Left ventricle myocardium inferior (tissue), 1 donor: ENCODE measurements at regions not wholly inside any gene's neighbourhood (a gene's known extent, or its start where the extent isn't known, plus 50 kb on each side); places are given as distances from the start of the nearest gene placed in this dataset.
A peak's percentile ranks its signal among the peaks of the same experiment; 100 is the strongest.

Experiments
- DNase-seq: peaks from one replicate; pipeline ENCODE4 v3.0.0-alpha.2; 2020
- H3K27ac ChIP-seq: fragments of 200-600 bp; replicated peaks from 2 replicates; pipeline ENCODE4 v1.8.0; 2021
- H3K27me3 ChIP-seq: fragments of 200-600 bp; 2 replicates; pipeline ENCODE4 v1.8.0; 2021; ENCODE audit warnings: low read depth
- H3K36me3 ChIP-seq: fragments of 200-600 bp; 2 replicates; pipeline ENCODE4 v1.8.0; 2021
- H3K4me1 ChIP-seq: fragments of 200-600 bp; 2 replicates; pipeline ENCODE4 v1.8.0; 2021
- H3K4me3 ChIP-seq: fragments of 200-600 bp; 2 replicates; pipeline ENCODE4 v1.8.0; 2021; ENCODE audit warnings: mild to moderate bottlenecking, moderate library complexity
- H3K9me3 ChIP-seq: fragments of 200-600 bp; replicated peaks from 2 replicates; pipeline ENCODE4 v1.8.0; 2021
- intact Hi-C: fragments of 100-400 bp; cut with micrococcal nuclease; formaldehyde crosslinking; loops from one replicate; pipeline ENCODE4 v1.11.0; 2022
- TF ChIP-seq, protein P1 (sequence below): fragments of 200-600 bp; IDR thresholded peaks from 2 replicates; pipeline ENCODE4 v1.8.0; 2021; ENCODE audit warnings: antibody characterized with exemption, mild to moderate bottlenecking, borderline replicate concordance
- donor health status: DM: no; HTN: yes; CAD: no; lungs with severe emphysema.

DNA sequence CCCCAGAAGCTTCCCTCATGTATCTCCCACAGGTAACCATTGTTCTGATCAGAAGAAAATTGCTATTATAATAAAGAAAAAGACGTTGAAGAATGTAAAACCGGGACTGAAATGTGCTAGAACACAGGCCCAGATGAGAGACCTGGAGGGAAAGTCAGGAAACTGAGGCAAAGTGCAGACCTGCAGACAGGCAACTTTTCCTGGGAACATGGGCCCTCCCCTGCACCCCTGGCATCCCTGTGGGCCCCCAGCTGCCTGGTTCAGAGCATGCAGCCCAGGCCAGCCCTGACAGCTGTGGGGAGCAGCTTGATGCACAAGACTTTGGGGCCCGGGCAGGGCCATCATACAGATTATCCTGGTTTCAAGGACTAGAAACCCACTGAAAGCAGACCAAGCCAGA lies 212.2 kb downstream of the CDC5L start:
- Histone ChIP-seq H3K27ac (no peak overlapping the region), H3K9me3 (peaks cover 10% of the 10 kb centered on the region), H3K36me3 (no peaks in the 10 kb centered on the region), H3K27me3 (peaks cover 20% of the 10 kb centered on the region), H3K4me3 (no peak overlapping the region), H3K4me1 (peaks cover 7% of the 10 kb centered on the region)
- TF ChIP-seq, protein P1, sequence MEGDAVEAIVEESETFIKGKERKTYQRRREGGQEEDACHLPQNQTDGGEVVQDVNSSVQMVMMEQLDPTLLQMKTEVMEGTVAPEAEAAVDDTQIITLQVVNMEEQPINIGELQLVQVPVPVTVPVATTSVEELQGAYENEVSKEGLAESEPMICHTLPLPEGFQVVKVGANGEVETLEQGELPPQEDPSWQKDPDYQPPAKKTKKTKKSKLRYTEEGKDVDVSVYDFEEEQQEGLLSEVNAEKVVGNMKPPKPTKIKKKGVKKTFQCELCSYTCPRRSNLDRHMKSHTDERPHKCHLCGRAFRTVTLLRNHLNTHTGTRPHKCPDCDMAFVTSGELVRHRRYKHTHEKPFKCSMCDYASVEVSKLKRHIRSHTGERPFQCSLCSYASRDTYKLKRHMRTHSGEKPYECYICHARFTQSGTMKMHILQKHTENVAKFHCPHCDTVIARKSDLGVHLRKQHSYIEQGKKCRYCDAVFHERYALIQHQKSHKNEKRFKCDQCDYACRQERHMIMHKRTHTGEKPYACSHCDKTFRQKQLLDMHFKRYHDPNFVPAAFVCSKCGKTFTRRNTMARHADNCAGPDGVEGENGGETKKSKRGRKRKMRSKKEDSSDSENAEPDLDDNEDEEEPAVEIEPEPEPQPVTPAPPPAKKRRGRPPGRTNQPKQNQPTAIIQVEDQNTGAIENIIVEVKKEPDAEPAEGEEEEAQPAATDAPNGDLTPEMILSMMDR: no peak
- no peak for DNase-seq
- intact Hi-C loops: no loop called here

DNA sequence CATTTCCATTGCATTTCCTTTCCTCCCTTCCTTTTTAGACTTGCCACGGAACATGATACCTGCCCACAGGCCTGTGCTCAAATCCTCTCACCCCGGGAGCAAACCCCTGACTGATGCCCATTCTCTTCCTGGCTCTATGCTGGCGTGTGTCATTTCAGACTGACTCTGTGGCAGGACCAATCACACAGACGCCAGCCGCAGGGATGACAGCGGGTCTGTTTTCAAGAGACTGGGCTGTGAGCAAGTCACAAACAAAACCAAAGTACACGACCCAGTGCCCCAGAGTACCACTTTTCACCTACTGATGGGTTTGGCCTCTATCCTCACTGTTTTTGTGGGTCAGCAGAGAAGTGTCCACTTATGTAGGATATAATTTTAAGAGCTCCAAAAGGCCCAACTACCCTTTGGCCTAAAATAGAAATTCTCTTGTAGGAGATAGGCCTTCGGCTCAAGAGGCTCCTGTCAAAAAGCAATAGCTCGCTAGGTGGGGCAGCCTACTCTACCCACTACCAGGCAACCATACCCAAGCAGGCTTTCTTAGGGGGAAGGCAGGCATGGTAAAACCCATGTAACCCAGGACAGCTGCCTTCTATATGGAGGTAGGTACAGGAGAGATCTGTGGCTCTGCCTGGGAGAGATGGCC lies 215.7 kb downstream of the CDC5L start:
- Histone ChIP-seq H3K4me1 (peaks cover 7% of the 10 kb centered on the region), H3K4me3 (no peak overlapping the region), H3K27me3 (peaks cover 18% of the 10 kb centered on the region), H3K27ac (no peak overlapping the region), H3K9me3 (no peaks in the 10 kb centered on the region), H3K36me3 (no peaks in the 10 kb centered on the region)
- no peak for DNase-seq
- intact Hi-C loops: no loop called here
- TF ChIP-seq, protein P1: no peak

DNA sequence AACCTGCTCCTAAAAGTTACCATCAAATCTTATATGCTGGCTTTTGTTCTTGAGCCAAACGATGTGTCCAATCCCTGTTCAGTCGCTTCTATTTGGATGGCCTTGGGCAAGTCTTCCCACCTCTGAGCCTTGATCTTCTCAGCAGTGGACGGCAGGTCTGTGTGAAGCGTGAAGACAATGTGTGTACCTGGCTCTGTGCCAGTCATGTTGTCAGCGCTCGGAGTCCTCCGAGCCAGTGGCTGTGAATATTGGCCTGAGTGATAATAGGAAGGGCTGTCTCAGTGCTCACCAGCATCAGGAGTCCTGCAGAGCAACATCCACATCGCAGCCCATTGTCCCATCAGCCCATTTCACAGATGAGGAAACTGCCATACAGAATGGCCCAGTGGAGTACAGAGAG lies 219.0 kb downstream of the CDC5L start:
- no peaks in the 10 kb centered on the region for H3K9me3 ChIP-seq
- intact Hi-C loops: no loop called here
- H3K27me3 ChIP-seq: peaks cover 13% of the 10 kb centered on the region
- no peak overlapping the region for H3K27ac ChIP-seq
- peak; percentile 22 for DNase-seq
- TF ChIP-seq, protein P1: no peak
- peaks cover 7% of the 10 kb centered on the region for H3K4me1 ChIP-seq
- H3K4me3 ChIP-seq: no peak overlapping the region
- H3K36me3 ChIP-seq: no peaks in the 10 kb centered on the region

DNA sequence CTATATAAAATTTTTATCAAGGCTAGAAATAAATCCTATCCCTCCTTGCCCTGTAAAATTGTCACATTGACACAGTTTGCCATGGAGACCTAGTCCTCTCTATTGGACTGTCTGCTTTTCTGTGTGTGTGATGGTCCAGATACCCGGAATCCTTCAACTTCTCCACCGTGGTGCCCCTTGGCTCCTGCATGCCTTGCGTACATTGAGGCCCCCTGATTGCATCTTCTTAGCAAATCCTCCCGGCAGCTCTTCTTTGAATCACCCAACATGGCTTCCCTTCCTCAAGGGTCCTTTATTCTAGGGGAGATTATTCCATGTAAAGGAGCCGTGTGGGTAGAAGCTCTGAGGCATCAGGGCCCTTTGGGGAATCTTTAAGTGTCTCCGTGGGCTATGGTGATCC lies 219.5 kb downstream of the CDC5L start:
- no peaks in the 10 kb centered on the region for H3K9me3 ChIP-seq
- H3K4me3 ChIP-seq: no peak overlapping the region
- H3K27ac ChIP-seq: no peak overlapping the region
- no peaks in the 10 kb centered on the region for H3K36me3 ChIP-seq
- intact Hi-C loops: no loop called here
- peaks cover 13% of the 10 kb centered on the region for H3K27me3 ChIP-seq
- DNase-seq: no peak
- H3K4me1 ChIP-seq: peaks cover 7% of the 10 kb centered on the region
- TF ChIP-seq, protein P1: no peak

DNA sequence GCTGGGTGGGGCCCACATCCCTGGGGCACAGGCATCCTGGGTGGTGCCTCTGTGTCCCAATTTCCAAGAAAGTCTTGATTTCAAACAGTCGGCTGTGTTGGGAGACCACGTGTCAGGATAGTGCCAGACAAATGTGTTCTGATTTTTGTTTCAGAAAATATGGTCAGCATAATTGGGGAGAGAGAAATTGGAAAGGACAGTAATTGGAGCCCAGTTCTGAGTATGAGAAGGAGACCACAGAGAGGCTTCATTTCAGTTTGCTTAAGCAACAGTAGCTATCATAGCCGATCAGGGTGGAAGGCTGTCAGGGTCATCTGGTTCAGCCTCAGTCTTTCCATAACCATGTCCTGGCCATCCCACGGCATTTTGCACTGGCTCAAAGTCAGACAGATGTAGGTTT lies 220.7 kb downstream of the CDC5L start:
- intact Hi-C loops: no loop called here
- H3K27ac ChIP-seq: no peak overlapping the region
- no peaks in the 10 kb centered on the region for H3K36me3 ChIP-seq
- TF ChIP-seq, protein P1: no peak
- peaks cover 13% of the 10 kb centered on the region for H3K27me3 ChIP-seq
- no peak overlapping the region for H3K4me3 ChIP-seq
- H3K9me3 ChIP-seq: no peaks in the 10 kb centered on the region
- H3K4me1 ChIP-seq: peaks cover 7% of the 10 kb centered on the region
- DNase-seq: no peak
